ENCODE measurements at regions not wholly inside any gene's neighbourhood (a gene's known extent, or its start where the extent isn't known, plus 50 kb on each side); places are given as distances from the start of the nearest gene placed in this dataset.

DNA sequence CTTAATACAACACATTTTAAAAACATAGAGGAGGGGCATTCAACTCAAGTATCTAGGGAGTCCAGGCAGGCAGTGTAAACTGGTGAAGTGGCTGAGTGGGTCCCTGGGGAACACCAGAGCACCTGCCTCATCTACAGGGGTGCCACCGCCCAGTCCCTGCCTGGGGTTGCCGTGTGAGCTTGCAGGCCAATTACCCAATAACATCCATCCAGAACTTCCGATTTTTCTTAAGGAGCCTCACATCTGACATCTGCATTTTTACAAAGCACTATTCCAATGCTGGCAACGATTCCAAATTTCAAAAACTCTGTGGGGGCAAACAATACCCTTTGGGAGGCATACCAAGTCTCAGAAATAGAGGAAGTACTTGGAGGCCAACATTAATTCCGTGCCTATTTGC lies 288.4 kb upstream of the TSHZ2 start:
- TF ChIP-seq POLR2AphosphoS5 (IDR thresholded peaks at IDR 0.05; ENCODE audit: low read depth, low read length) = no peak
- TF ChIP-seq POLR2A (IDR thresholded peaks at IDR 0.05; ENCODE audit: low read depth, low read length) = no peak
- TF ChIP-seq POU2F2 (IDR thresholded peaks at IDR 0.05; ENCODE audit: low read depth, low read length) = no peak
- TF ChIP-seq TAF1 (IDR thresholded peaks at IDR 0.05; ENCODE audit: low read depth, low read length) = no peak
- no peak for TF ChIP-seq SPI1 (IDR thresholded peaks at IDR 0.05; ENCODE audit: low read depth, low read length)
- no peak for TF ChIP-seq PAX5 (IDR thresholded peaks at IDR 0.05; ENCODE audit: insufficient read depth, low read length, severe bottlenecking)
